KMS-11 (cell line): ENCODE measurements at regions not wholly inside any gene's neighbourhood (a gene's known extent, or its start where the extent isn't known, plus 50 kb on each side); places are given as distances from the start of the nearest gene placed in this dataset.

Source experiments
- H2AFZ ChIP-seq: fragments of 200-600 bp; sonication (generic); 2 replicates; pipeline ENCODE4 v1.6.1; 2016; ENCODE audit warnings: antibody characterized with exemption, mixed run types, low read depth
- H3K27ac ChIP-seq: fragments of 200-600 bp; sonication (generic); 2 replicates; pipeline ENCODE4 v1.6.1; 2016; ENCODE audit warnings: mild to moderate bottlenecking, mixed run types
- H3K27me3 ChIP-seq: fragments of 200-600 bp; sonication (generic); 2 replicates; pipeline ENCODE4 v1.6.1; 2017; ENCODE audit warnings: mild to moderate bottlenecking, low read depth, mixed run types, moderate library complexity; ENCODE audit not compliant: insufficient read depth
- H3K36me3 ChIP-seq: fragments of 200-600 bp; sonication (generic); 2 replicates; pipeline ENCODE4 v1.6.1; 2017; ENCODE audit warnings: mild to moderate bottlenecking, mixed run types; ENCODE audit not compliant: insufficient read depth
- H3K4me1 ChIP-seq: fragments of 200-600 bp; sonication (generic); 2 replicates; pipeline ENCODE4 v1.6.1; 2016; ENCODE audit warnings: mild to moderate bottlenecking, low read depth, mixed run types; ENCODE audit not compliant: poor library complexity, severe bottlenecking
- H3K4me2 ChIP-seq: fragments of 200-600 bp; sonication (generic); 2 replicates; pipeline ENCODE4 v1.7.0; 2016; ENCODE audit warnings: mild to moderate bottlenecking, mixed run types
- H3K4me3 ChIP-seq: fragments of 200-600 bp; sonication (generic); IDR thresholded peaks from 2 replicates; pipeline ENCODE4 v1.6.1; 2017; ENCODE audit warnings: low read depth, low read length, mixed read lengths; ENCODE audit not compliant: insufficient read depth
- H3K79me2 ChIP-seq: fragments of 200-600 bp; sonication (generic); 2 replicates; pipeline ENCODE4 v1.6.1; 2016; ENCODE audit warnings: low read depth, mixed run types; ENCODE audit not compliant: insufficient read depth
- H3K9ac ChIP-seq: fragments of 200-600 bp; sonication (generic); 2 replicates; pipeline ENCODE4 v1.6.1; 2016; ENCODE audit warnings: mild to moderate bottlenecking, mixed run types
- H4K20me1 ChIP-seq: fragments of 200-600 bp; sonication (generic); 2 replicates; pipeline ENCODE4 v1.6.1; 2016; ENCODE audit warnings: mild to moderate bottlenecking, mixed run types; ENCODE audit not compliant: insufficient read depth
- TF ChIP-seq, protein P1 (sequence below): fragments of 200-600 bp; sonication (generic); conservative IDR thresholded peaks from 2 replicates; pipeline ENCODE4 v1.6.1; 2017; ENCODE audit warnings: low read depth, mild to moderate bottlenecking, antibody characterized with exemption, low read length, moderate library complexity, mixed read lengths

DNA sequence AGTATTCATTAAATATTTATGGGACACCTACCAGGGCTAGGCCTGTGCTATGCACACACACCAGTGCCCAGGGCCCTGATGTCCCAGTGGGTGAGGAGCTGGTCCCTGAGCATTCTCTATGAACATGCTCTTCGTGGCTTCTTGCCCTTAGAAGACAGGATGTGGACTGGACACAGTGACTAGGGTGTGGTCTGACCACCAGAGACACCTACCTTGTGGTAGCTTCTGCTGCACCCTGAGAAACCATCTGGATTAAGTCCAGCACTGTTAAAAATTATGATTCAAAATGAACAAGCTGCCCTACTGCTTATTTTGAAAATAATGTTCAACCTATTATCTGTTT, 112.9 kb upstream of the RPS6KA2 start:
- H3K36me3 ChIP-seq, result no peaks in the 10 kb centered on the region
- no peaks in the 10 kb centered on the region for H4K20me1 ChIP-seq
- no peak overlapping the region for H3K27ac ChIP-seq
- no peaks in the 10 kb centered on the region for H3K27me3 ChIP-seq
- H3K9ac ChIP-seq, result no peak overlapping the region
- no peak overlapping the region for H3K4me2 ChIP-seq
- TF ChIP-seq, protein P1, sequence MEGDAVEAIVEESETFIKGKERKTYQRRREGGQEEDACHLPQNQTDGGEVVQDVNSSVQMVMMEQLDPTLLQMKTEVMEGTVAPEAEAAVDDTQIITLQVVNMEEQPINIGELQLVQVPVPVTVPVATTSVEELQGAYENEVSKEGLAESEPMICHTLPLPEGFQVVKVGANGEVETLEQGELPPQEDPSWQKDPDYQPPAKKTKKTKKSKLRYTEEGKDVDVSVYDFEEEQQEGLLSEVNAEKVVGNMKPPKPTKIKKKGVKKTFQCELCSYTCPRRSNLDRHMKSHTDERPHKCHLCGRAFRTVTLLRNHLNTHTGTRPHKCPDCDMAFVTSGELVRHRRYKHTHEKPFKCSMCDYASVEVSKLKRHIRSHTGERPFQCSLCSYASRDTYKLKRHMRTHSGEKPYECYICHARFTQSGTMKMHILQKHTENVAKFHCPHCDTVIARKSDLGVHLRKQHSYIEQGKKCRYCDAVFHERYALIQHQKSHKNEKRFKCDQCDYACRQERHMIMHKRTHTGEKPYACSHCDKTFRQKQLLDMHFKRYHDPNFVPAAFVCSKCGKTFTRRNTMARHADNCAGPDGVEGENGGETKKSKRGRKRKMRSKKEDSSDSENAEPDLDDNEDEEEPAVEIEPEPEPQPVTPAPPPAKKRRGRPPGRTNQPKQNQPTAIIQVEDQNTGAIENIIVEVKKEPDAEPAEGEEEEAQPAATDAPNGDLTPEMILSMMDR, result no peak
- no peaks in the 10 kb centered on the region for H3K4me1 ChIP-seq
- H3K4me3 ChIP-seq, result no peak overlapping the region
- no peak overlapping the region for H2AFZ ChIP-seq
- H3K79me2 ChIP-seq, result no peaks in the 10 kb centered on the region

DNA sequence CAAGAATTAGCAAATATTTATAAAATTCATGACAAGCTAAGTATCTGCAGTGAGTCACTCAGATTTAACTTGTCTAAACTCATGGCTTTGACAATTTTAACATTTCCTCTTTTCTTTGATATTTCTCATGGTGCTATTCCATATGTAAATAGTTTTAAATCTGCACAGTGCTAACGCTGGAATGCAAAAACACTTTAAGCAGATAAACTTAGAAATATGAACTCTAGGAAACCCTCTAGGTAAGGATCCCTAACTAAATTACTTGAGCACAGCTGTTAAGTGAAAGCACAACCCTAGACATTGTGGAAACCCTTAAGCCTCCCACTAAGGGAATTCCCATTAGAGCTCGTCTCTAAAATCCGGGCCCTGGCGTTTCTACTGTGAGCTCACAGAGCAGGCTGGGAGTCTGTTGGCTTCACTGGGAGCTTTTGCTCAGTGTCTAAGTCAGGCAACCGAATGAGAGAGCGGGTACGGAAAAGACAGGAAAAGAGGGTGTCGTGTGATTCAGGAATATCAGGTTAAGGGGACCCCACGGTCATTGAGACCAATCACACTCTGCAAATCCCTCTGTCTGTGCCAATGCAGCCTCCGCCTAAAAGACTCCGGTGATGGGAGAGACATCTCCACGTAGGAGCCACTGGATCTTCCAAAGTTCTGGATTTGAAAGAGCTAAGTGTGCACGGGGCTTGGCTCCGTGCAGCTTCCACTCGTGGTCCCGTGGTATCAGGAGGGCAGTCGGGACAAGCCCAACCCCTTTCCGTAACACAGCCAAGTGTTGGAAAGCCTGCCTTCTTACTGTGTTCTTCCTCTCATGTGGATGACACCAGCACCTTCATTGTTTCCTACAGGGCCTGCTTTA, 112.3 kb upstream of the RPS6KA2 start:
- H3K27ac ChIP-seq, result no peak overlapping the region
- H3K4me1 ChIP-seq, result no peaks in the 10 kb centered on the region
- H4K20me1 ChIP-seq, result no peaks in the 10 kb centered on the region
- no peak overlapping the region for H3K4me3 ChIP-seq
- TF ChIP-seq, protein P1, result no peak
- H3K27me3 ChIP-seq, result no peaks in the 10 kb centered on the region
- no peak overlapping the region for H3K9ac ChIP-seq
- no peak overlapping the region for H2AFZ ChIP-seq
- H3K79me2 ChIP-seq, result no peaks in the 10 kb centered on the region
- H3K4me2 ChIP-seq, result no peak overlapping the region
- no peaks in the 10 kb centered on the region for H3K36me3 ChIP-seq

DNA sequence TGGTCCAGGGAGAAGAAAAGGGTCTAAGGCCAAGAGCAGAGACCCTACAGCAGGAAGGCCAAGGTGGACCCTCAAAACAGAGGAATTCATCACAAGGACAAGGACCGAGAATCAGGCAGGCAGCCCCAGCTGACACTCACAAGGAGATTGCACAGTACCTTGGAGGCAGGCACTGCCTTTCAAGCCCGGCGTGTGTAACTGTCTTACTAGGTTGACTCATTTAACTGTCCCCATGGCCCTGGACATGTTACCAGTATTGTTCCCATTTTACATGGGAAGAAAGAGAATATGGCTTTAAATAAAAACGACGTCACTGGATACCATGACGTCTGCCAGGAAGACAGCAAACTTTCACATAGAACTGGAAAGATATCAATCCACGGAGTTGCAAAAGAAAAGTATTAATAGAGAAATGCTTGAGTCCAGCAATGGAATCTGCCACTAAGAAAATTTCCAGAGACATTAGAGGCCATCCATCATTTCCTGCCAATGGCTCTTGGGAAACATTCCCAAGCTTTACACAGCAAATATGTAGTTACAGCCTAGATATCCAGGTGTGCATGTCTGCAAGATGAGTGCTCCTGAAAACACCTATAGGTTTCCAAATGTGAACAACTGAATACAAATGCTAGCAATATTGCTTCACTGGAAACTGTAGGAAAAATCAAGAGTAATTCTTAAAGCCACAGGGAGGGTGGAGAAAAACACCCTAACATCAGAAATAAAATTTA, 111.5 kb upstream of the RPS6KA2 start:
- H3K79me2 ChIP-seq, result no peaks in the 10 kb centered on the region
- no peaks in the 10 kb centered on the region for H3K27me3 ChIP-seq
- no peaks in the 10 kb centered on the region for H4K20me1 ChIP-seq
- no peaks in the 10 kb centered on the region for H3K4me1 ChIP-seq
- H2AFZ ChIP-seq, result no peak overlapping the region
- no peak overlapping the region for H3K4me3 ChIP-seq
- TF ChIP-seq, protein P1, result no peak
- no peak overlapping the region for H3K4me2 ChIP-seq
- H3K9ac ChIP-seq, result no peak overlapping the region
- no peaks in the 10 kb centered on the region for H3K36me3 ChIP-seq
- no peak overlapping the region for H3K27ac ChIP-seq

DNA sequence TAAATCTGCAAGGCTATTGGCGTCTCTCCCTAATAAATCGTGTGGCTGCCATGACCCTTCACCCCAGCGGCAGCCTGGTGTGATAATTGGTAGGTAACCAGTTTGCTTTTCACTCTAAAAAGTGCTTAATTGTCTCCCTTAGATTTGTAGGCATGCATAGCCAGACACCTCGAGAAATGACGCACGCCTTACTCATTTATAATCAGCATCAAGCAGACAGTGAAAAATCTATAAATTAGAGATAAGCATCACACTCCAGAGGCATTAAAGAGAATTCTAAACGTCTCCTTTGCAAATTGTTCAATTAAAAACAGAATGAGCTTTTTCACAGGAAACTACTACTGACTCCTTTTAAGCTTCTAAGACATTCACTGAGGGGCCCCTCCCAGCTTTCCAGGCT, 110.2 kb upstream of the RPS6KA2 start:
- TF ChIP-seq, protein P1, result no peak
- no peaks in the 10 kb centered on the region for H3K27me3 ChIP-seq
- H2AFZ ChIP-seq, result no peak overlapping the region
- H3K4me2 ChIP-seq, result no peak overlapping the region
- no peak overlapping the region for H3K9ac ChIP-seq
- H3K4me3 ChIP-seq, result no peak overlapping the region
- H3K36me3 ChIP-seq, result no peaks in the 10 kb centered on the region
- no peak overlapping the region for H3K27ac ChIP-seq
- no peaks in the 10 kb centered on the region for H4K20me1 ChIP-seq
- no peaks in the 10 kb centered on the region for H3K79me2 ChIP-seq
- no peaks in the 10 kb centered on the region for H3K4me1 ChIP-seq
